Transverse colon (tissue), 4 donors: ENCODE measurements at regions not wholly inside any gene's neighbourhood (a gene's known extent, or its start where the extent isn't known, plus 50 kb on each side); places are given as distances from the start of the nearest gene placed in this dataset.
"Not testable (repeated sequence)": the region's sequence is repeated elsewhere in the genome, so short reads cannot be mapped to it uniquely, and the experiment has no call there.

Source experiments
- CTCF ChIP-seq, 5 experiments: fragments of 200-600 bp in 3 of 5; fragments of 450-650 bp in 2 of 5; sonication (generic) in 3 of 5; IDR thresholded peaks; 1 replicate in 2 of 5; 2 replicates in 3 of 5; pipeline ENCODE4 v1.5.1; 2016 to 2017; ENCODE audit warnings: antibody characterized with exemption in 5 of 5, inconsistent platforms in 3 of 5, mild to moderate bottlenecking in 2 of 5, moderate library complexity in 1 of 5
- EP300 ChIP-seq: sonication (generic); formaldehyde crosslinking; IDR thresholded peaks from one replicate; pipeline ENCODE4 v1.6.1; 2017; ENCODE audit warnings: antibody characterized with exemption, low read depth
- POLR2AphosphoS5 ChIP-seq, 3 donors: sonication (generic); formaldehyde crosslinking; IDR thresholded peaks; one replicate each; pipeline ENCODE4 v1.6.1; 2016; ENCODE audit warnings: antibody characterized with exemption in 3 of 3

GRCh38 chr1:69102058-69102457 lies 465.7 kb upstream of the LRRC7 start:
- not testable (repeated sequence) for TF ChIP-seq CTCF (IDR thresholded peaks at IDR 0.05); POLR2AphosphoS5 (IDR thresholded peaks at IDR 0.05); EP300
